ENCODE measurements at regions not wholly inside any gene's neighbourhood (a gene's known extent, or its start where the extent isn't known, plus 50 kb on each side); places are given as distances from the start of the nearest gene placed in this dataset.

GRCh38 chr20:3354247-3354646 lies 53.2 kb downstream of the DNAAF9 start:
- Mint-ChIP-seq H3K4me3 (no peak overlapping the region), H3K9me3 (no peaks in the 10 kb centered on the region), H3K27me3 (no peaks in the 10 kb centered on the region), H3K4me1 (ENCODE audit: low read depth in 2 of 2) (peaks cover 0 to 5% of the 10 kb centered on the region in 2 donors), H3K27ac (no peak overlapping the region), H3K36me3 (no peaks in the 10 kb centered on the region)
- ATAC-seq = no peak
- no peak for DNase-seq (ENCODE audit: low spot score)

GRCh38 chr20:3353646-3354045 lies 53.8 kb downstream of the DNAAF9 start:
- DNase-seq (ENCODE audit: low spot score) (no peak), ATAC-seq (no peak)
- Mint-ChIP-seq H3K4me1 (ENCODE audit: low read depth in 2 of 2) (peaks cover 0 to 5% of the 10 kb centered on the region in 2 donors), H3K4me3 (no peak overlapping the region), H3K27me3 (no peaks in the 10 kb centered on the region), H3K27ac (no peak overlapping the region), H3K36me3 (no peaks in the 10 kb centered on the region), H3K9me3 (no peaks in the 10 kb centered on the region)

DNA sequence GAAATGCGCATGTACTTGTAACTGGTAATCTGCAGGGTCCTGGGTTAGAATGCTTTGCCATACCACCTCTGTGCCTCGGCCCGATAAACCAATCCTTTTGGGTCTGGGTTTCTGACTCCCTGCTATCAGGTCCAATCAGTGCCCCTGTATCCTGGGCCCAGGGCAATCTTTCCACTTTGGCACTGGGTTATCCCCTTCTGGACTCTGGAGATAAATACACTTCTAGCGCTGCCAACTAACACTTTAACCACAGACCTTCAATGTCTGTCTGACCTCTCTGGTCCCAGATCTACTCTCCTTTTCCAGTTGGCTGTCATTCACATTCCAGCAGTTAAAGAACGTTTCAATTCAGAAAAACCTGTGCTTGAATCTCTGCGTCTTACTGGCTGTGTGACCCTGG lies 55.3 kb downstream of the DNAAF9 start:
- no peak for ATAC-seq
- H3K4me1 Mint-ChIP-seq (ENCODE audit: low read depth in 2 of 2) = peaks cover 0 to 5% of the 10 kb centered on the region in 2 donors
- no peaks in the 10 kb centered on the region for H3K27me3 Mint-ChIP-seq
- H3K4me3 Mint-ChIP-seq = no peak overlapping the region
- DNase-seq (ENCODE audit: low spot score) = no peak
- no peaks in the 10 kb centered on the region for H3K36me3 Mint-ChIP-seq
- H3K27ac Mint-ChIP-seq = no peak overlapping the region
- no peaks in the 10 kb centered on the region for H3K9me3 Mint-ChIP-seq

DNA sequence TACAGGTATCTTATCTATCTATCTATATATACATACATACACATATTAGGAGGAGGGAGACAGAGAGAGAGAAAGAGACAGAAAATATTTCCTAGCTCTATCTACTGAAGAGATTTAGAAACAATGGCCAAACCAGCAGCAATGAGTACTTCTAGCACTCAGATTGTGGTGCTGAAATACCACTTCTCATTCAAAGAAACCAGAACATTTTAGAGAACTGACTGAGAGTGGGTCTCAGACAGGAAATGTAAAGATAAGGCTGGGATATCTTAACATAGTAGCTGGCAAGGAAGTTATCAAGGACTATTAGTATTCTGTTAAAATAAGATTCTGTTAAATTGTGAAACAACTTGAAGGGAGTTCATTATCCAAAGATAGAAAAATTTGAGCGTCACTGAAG lies 57.0 kb downstream of the DNAAF9 start:
- no peak overlapping the region for H3K4me3 Mint-ChIP-seq
- no peak for ATAC-seq
- H3K27ac Mint-ChIP-seq = no peak overlapping the region
- peaks cover 7% of the 10 kb centered on the region for H3K36me3 Mint-ChIP-seq
- no peaks in the 10 kb centered on the region for H3K9me3 Mint-ChIP-seq
- DNase-seq (ENCODE audit: low spot score) = no peak
- H3K27me3 Mint-ChIP-seq = no peaks in the 10 kb centered on the region
- peaks cover 0 to 5% of the 10 kb centered on the region in 2 donors for H3K4me1 Mint-ChIP-seq (ENCODE audit: low read depth in 2 of 2)

DNA sequence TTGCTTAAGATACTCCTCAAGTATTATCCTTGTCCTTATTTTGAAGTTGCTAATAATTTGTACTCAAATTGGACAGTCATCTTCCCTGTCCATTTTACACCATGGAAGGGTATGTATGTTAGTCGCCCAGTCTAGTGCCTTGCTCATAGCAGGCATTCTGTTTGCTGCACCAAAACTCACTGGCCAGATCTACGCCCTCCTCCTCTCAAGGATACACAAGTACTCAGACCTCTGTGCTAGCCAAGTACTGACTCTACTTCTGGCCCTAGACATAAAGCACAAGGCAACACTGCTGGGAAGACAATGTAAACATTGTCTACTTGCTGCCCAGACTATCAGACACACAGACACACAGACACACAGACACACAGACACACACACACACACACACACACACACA lies 57.7 kb downstream of the DNAAF9 start:
- H3K4me1 Mint-ChIP-seq (ENCODE audit: low read depth in 2 of 2) = peaks cover 0 to 5% of the 10 kb centered on the region in 2 donors
- H3K9me3 Mint-ChIP-seq = no peaks in the 10 kb centered on the region

DNA sequence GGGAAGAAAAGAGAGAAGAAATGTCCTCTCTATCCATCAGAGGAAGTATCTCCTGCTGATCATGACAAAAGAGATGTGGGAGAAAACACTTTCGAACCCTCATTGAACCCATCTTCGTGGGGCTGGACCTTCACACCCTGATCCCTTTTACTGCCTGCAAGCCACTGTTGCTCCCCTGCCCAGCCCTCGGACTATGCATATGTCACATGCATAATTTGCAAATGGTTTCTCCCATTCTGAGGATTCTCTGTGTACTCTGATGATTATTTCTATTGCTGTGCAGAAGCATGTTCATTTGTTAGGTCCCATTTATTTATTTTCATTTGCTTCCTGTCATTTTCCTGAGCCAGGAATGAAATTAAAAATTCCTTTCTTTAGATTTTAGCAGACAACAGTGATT lies 64.7 kb downstream of the DNAAF9 start:
- Mint-ChIP-seq H3K4me1 (ENCODE audit: low read depth in 2 of 2) (no peaks in the 10 kb centered on the region), H3K36me3 (peaks cover 17% of the 10 kb centered on the region), H3K27ac (no peak overlapping the region), H3K27me3 (no peaks in the 10 kb centered on the region), H3K9me3 (no peaks in the 10 kb centered on the region), H3K4me3 (no peak overlapping the region)
- ATAC-seq (no peak), DNase-seq (ENCODE audit: low spot score) (no peak)

More for the DNA sequence above, 57.7 kb downstream of the DNAAF9 start:
- no peak overlapping the region for H3K27ac Mint-ChIP-seq
- peaks cover 7% of the 10 kb centered on the region for H3K36me3 Mint-ChIP-seq
- H3K4me3 Mint-ChIP-seq = no peak overlapping the region
- no peaks in the 10 kb centered on the region for H3K27me3 Mint-ChIP-seq
- no peak for ATAC-seq
- no peak for DNase-seq (ENCODE audit: low spot score)

GRCh38 chr20:3340443-3340842 lies 67.0 kb downstream of the DNAAF9 start:
- ATAC-seq (no peak), DNase-seq (ENCODE audit: low spot score) (no peak)
- peaks cover 10% of the 10 kb centered on the region for H3K36me3 Mint-ChIP-seq
- H3K4me1 Mint-ChIP-seq (ENCODE audit: low read depth in 2 of 2) = no peaks in the 10 kb centered on the region
- H3K9me3 Mint-ChIP-seq = no peaks in the 10 kb centered on the region
- H3K4me3 Mint-ChIP-seq = no peak overlapping the region
- H3K27me3 Mint-ChIP-seq = no peaks in the 10 kb centered on the region
- H3K27ac Mint-ChIP-seq = no peak overlapping the region

GRCh38 chr20:3339571-3339970 lies 67.9 kb downstream of the DNAAF9 start:
- Mint-ChIP-seq H3K4me3 (no peak overlapping the region), H3K27me3 (no peaks in the 10 kb centered on the region), H3K27ac (no peak overlapping the region), H3K9me3 (no peaks in the 10 kb centered on the region), H3K36me3 (peaks cover 10% of the 10 kb centered on the region), H3K4me1 (ENCODE audit: low read depth in 2 of 2) (no peaks in the 10 kb centered on the region)
- no peak for ATAC-seq
- DNase-seq (ENCODE audit: low spot score) = no peak

- ATAC-seq (no peak), DNase-seq (ENCODE audit: low spot score) (no peak)
- Mint-ChIP-seq H3K36me3 (peaks cover 10% of the 10 kb centered on the region), H3K27ac (no peak overlapping the region), H3K4me3 (no peak overlapping the region), H3K9me3 (no peaks in the 10 kb centered on the region), H3K27me3 (no peaks in the 10 kb centered on the region), H3K4me1 (ENCODE audit: low read depth in 2 of 2) (no peaks in the 10 kb centered on the region)
Measured at GRCh38 chr20:3339076-3339475, 68.4 kb downstream of the DNAAF9 start.

- Mint-ChIP-seq H3K27ac (no peak overlapping the region), H3K36me3 (peaks cover 10% of the 10 kb centered on the region), H3K27me3 (no peaks in the 10 kb centered on the region), H3K9me3 (no peaks in the 10 kb centered on the region), H3K4me3 (no peak overlapping the region), H3K4me1 (ENCODE audit: low read depth in 2 of 2) (no peaks in the 10 kb centered on the region)
- ATAC-seq (no peak), DNase-seq (ENCODE audit: low spot score) (no peak)
Measured at GRCh38 chr20:3334156-3334943, 73.1 kb downstream of the DNAAF9 start.

- Mint-ChIP-seq H3K27ac (no peak overlapping the region), H3K27me3 (no peaks in the 10 kb centered on the region), H3K4me1 (ENCODE audit: low read depth in 2 of 2) (peaks cover 4 to 5% of the 10 kb centered on the region in 2 donors), H3K9me3 (no peaks in the 10 kb centered on the region), H3K36me3 (no peaks in the 10 kb centered on the region), H3K4me3 (no peak overlapping the region)
- DNase-seq (ENCODE audit: low spot score) (no peak), ATAC-seq (no peak)
Measured at GRCh38 chr20:3330046-3330741, 77.3 kb downstream of the DNAAF9 start.

- no peak for DNase-seq (ENCODE audit: low spot score)
- H3K4me1 Mint-ChIP-seq (ENCODE audit: low read depth in 2 of 2) = peaks cover 7 to 9% of the 10 kb centered on the region in 2 donors
- no peak for ATAC-seq
- H3K9me3 Mint-ChIP-seq = no peaks in the 10 kb centered on the region
- no peak overlapping the region for H3K27ac Mint-ChIP-seq
- no peaks in the 10 kb centered on the region for H3K36me3 Mint-ChIP-seq
- H3K4me3 Mint-ChIP-seq = no peak overlapping the region
- H3K27me3 Mint-ChIP-seq = no peaks in the 10 kb centered on the region
Measured at GRCh38 chr20:3328501-3328900, 79.0 kb downstream of the DNAAF9 start.

DNA sequence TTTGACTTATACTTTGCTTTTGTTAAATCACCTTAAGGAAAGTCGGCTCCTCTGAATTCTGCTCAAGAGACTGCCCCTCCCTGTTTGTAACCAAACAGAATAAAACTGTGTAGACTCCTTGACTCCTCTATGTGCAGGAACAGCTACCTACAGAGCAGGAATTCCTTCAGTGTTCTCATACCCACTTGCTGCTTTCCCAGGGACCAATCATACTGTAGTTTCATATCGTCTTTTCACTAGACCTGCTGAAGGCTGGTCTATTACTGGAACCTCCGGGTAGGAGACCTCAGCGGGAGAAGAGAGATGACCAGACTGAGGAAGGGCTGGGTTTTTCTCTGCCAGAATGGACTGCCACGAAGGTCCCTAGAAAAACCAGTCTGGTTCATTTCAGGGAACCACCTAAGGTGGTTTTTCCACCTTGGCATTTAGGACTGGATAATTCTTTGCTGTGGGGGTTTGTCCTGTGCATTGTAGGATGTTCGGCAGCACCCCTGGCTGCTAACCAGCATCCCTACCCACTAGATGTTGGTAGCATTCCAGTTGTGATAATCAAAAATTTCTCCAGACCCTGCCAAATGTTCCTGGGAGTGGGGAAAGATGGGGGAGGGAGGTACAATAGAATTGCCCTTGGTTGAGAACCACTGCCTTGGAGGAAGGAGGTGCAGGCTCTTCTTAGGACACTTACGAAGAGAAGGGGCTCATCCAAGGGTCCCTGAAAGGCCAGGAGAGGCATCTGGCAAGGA lies 80.5 kb downstream of the DNAAF9 start:
- H3K27ac Mint-ChIP-seq = no peak overlapping the region
- no peak overlapping the region for H3K4me3 Mint-ChIP-seq
- ATAC-seq = no peak
- no peaks in the 10 kb centered on the region for H3K36me3 Mint-ChIP-seq
- no peaks in the 10 kb centered on the region for H3K27me3 Mint-ChIP-seq
- peaks cover 10 to 12% of the 10 kb centered on the region in 2 donors for H3K4me1 Mint-ChIP-seq (ENCODE audit: low read depth in 2 of 2)
- no peaks in the 10 kb centered on the region for H3K9me3 Mint-ChIP-seq
- DNase-seq (ENCODE audit: low spot score) = no peak

DNA sequence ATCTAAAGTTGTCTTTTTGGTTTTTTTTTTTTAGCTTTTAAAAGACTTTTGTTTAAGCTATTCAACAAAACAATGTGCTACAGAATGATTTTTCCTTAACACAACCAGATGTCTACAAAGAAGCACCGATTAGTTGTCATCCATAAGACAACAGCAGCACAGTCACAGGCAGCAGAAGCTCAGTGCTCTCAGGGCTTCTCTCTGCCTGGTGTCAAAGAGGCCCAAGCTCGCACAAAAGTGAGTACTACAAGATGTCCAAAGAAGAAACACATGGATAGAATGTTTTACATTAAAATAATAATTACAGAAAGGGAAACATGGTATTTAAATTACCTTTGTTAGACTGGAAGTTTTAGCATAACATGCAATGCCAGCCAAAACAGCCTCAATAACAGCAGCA lies 81.6 kb downstream of the DNAAF9 start:
- ATAC-seq = no peak
- peaks cover 10 to 12% of the 10 kb centered on the region in 2 donors for H3K4me1 Mint-ChIP-seq (ENCODE audit: low read depth in 2 of 2)
- no peak overlapping the region for H3K27ac Mint-ChIP-seq
- no peak for DNase-seq (ENCODE audit: low spot score)
- no peak overlapping the region for H3K4me3 Mint-ChIP-seq
- no peaks in the 10 kb centered on the region for H3K36me3 Mint-ChIP-seq
- no peaks in the 10 kb centered on the region for H3K9me3 Mint-ChIP-seq
- no peaks in the 10 kb centered on the region for H3K27me3 Mint-ChIP-seq

Measured in natural killer cell treated with Interleukin-12 subunit alpha and Interleukin-12 subunit beta and Interleukin-15 and Interleukin-18, amount 100 ng/mL, for 72 hours (primary cell).